Activated T-cell treated with anti-CD3 and anti-CD28 coated beads, Interleukin-2, amount 50 U/mL, for 72 hours (primary cell): ENCODE measurements at regions not wholly inside any gene's neighbourhood (a gene's known extent, or its start where the extent isn't known, plus 50 kb on each side); places are given as distances from the start of the nearest gene placed in this dataset.

ENCODE experiments used
- ATAC-seq, 2 donors: fragments of 150-1000 bp; cut with Tn5 transposase; replicated peaks in 1 of 2; 2 replicates each; pipeline ENCODE4 v1.10.0; 2021; ENCODE audit warnings: moderate library complexity in 2 of 2, mild to moderate bottlenecking in 1 of 2
- DNase-seq, 2 donors: peaks; one replicate each; pipeline ENCODE4 v3.0.0; 2021 to 2022; ENCODE audit warnings: mixed read lengths in 1 of 2
- H3K27ac Mint-ChIP-seq: one replicate; pipeline ENCODE4 v1.8.0; 2022; ENCODE audit warnings: mild to moderate bottlenecking, moderate library complexity, mixed read lengths
- H3K27me3 Mint-ChIP-seq: one replicate; pipeline ENCODE4 v1.8.0; 2022; ENCODE audit warnings: low read depth, mixed read lengths
- H3K36me3 Mint-ChIP-seq, 2 donors: one replicate each; pipeline ENCODE4 v1.8.0; 2022; ENCODE audit warnings: mixed read lengths in 2 of 2, mild to moderate bottlenecking in 1 of 2; ENCODE audit not compliant: insufficient read depth in 2 of 2
- H3K4me1 Mint-ChIP-seq: one replicate; pipeline ENCODE4 v1.8.0; 2022; ENCODE audit warnings: low read depth, mixed read lengths
- H3K4me3 Mint-ChIP-seq, 2 donors: one replicate each; pipeline ENCODE4 v1.8.0; 2022; ENCODE audit warnings: mild to moderate bottlenecking in 2 of 2, mixed read lengths in 2 of 2, moderate library complexity in 2 of 2
- H3K9me3 Mint-ChIP-seq, 2 donors: one replicate each; pipeline ENCODE4 v1.8.0; 2022; ENCODE audit warnings: mixed read lengths in 2 of 2

- no peak overlapping the region for H3K27ac Mint-ChIP-seq
- H3K4me1 Mint-ChIP-seq, result no peaks in the 10 kb centered on the region
- H3K9me3 Mint-ChIP-seq, result peaks cover 0 to 2% of the 10 kb centered on the region in 2 donors
- no peak for ATAC-seq
- H3K36me3 Mint-ChIP-seq, result peaks cover 0 to 3% of the 10 kb centered on the region in 2 donors
- H3K27me3 Mint-ChIP-seq, result peaks cover 9% of the 10 kb centered on the region
- no peak for DNase-seq
- H3K4me3 Mint-ChIP-seq, result no peak overlapping the region
Observed at GRCh38 chr14:31963587-31963986, 113.5 kb upstream of the ARHGAP5 start.

GRCh38 chr14:31964490-31964889 lies 112.6 kb upstream of the ARHGAP5 start:
- ATAC-seq, result no peak
- no peaks in the 10 kb centered on the region for H3K4me1 Mint-ChIP-seq
- peaks cover 0 to 2% of the 10 kb centered on the region in 2 donors for H3K9me3 Mint-ChIP-seq
- no peak overlapping the region for H3K4me3 Mint-ChIP-seq
- DNase-seq, result no peak
- peaks cover 9% of the 10 kb centered on the region for H3K27me3 Mint-ChIP-seq
- no peak overlapping the region for H3K27ac Mint-ChIP-seq
- H3K36me3 Mint-ChIP-seq, result peaks cover 0 to 3% of the 10 kb centered on the region in 2 donors

GRCh38 chr14:31965071-31965734 lies 111.9 kb upstream of the ARHGAP5 start:
- Mint-ChIP-seq H3K4me3 (no peak overlapping the region), H3K27ac (no peak overlapping the region), H3K9me3 (peaks cover 0 to 2% of the 10 kb centered on the region in 2 donors), H3K36me3 (peaks cover 0 to under 1% of the 10 kb centered on the region in 2 donors), H3K27me3 (peaks cover 9% of the 10 kb centered on the region), H3K4me1 (no peaks in the 10 kb centered on the region)
- DNase-seq, result no peak
- no peak for ATAC-seq

GRCh38 chr14:31965735-31966598 lies 111.1 kb upstream of the ARHGAP5 start:
- DNase-seq (no peak), ATAC-seq (no peak)
- Mint-ChIP-seq H3K27me3 (peaks cover 5% of the 10 kb centered on the region), H3K4me1 (no peaks in the 10 kb centered on the region), H3K36me3 (no peaks in the 10 kb centered on the region), H3K4me3 (no peak overlapping the region), H3K9me3 (no peaks in the 10 kb centered on the region), H3K27ac (no peak overlapping the region)

GRCh38 chr14:31966896-31967668 lies 110.0 kb upstream of the ARHGAP5 start:
- no peaks in the 10 kb centered on the region for H3K4me1 Mint-ChIP-seq
- no peak for ATAC-seq
- no peak overlapping the region for H3K27ac Mint-ChIP-seq
- no peak overlapping the region for H3K4me3 Mint-ChIP-seq
- no peaks in the 10 kb centered on the region for H3K36me3 Mint-ChIP-seq
- peaks cover 5% of the 10 kb centered on the region for H3K27me3 Mint-ChIP-seq
- no peak for DNase-seq
- no peaks in the 10 kb centered on the region for H3K9me3 Mint-ChIP-seq

- Mint-ChIP-seq H3K4me1 (no peaks in the 10 kb centered on the region), H3K4me3 (no peak overlapping the region), H3K9me3 (no peaks in the 10 kb centered on the region), H3K27ac (no peak overlapping the region), H3K27me3 (no peaks in the 10 kb centered on the region), H3K36me3 (no peaks in the 10 kb centered on the region)
- ATAC-seq, result no peak
- DNase-seq, result no peak
Observed at GRCh38 chr14:31967669-31967975, 109.5 kb upstream of the ARHGAP5 start.

- no peaks in the 10 kb centered on the region for H3K36me3 Mint-ChIP-seq
- H3K4me3 Mint-ChIP-seq, result no peak overlapping the region
- no peaks in the 10 kb centered on the region for H3K4me1 Mint-ChIP-seq
- H3K27me3 Mint-ChIP-seq, result no peaks in the 10 kb centered on the region
- H3K27ac Mint-ChIP-seq, result no peak overlapping the region
- DNase-seq (no peak), ATAC-seq (no peak)
- no peaks in the 10 kb centered on the region for H3K9me3 Mint-ChIP-seq
Observed at GRCh38 chr14:31968107-31968810, 108.8 kb upstream of the ARHGAP5 start.

- ATAC-seq (no peak), DNase-seq (no peak)
- H3K36me3 Mint-ChIP-seq, result no peaks in the 10 kb centered on the region
- no peaks in the 10 kb centered on the region for H3K4me1 Mint-ChIP-seq
- H3K4me3 Mint-ChIP-seq, result no peak overlapping the region
- no peak overlapping the region for H3K27ac Mint-ChIP-seq
- H3K9me3 Mint-ChIP-seq, result no peaks in the 10 kb centered on the region
- no peaks in the 10 kb centered on the region for H3K27me3 Mint-ChIP-seq
Observed at GRCh38 chr14:31968956-31969698, 108.0 kb upstream of the ARHGAP5 start.

GRCh38 chr14:31969699-31970240 lies 107.3 kb upstream of the ARHGAP5 start:
- Mint-ChIP-seq H3K4me1 (no peaks in the 10 kb centered on the region), H3K9me3 (no peaks in the 10 kb centered on the region), H3K36me3 (no peaks in the 10 kb centered on the region), H3K27ac (no peak overlapping the region), H3K27me3 (no peaks in the 10 kb centered on the region), H3K4me3 (no peak overlapping the region)
- DNase-seq (no peak), ATAC-seq (no peak)

GRCh38 chr14:31970744-31971143 lies 106.4 kb upstream of the ARHGAP5 start:
- ATAC-seq (no peak), DNase-seq (no peak)
- Mint-ChIP-seq H3K27ac (no peak overlapping the region), H3K4me3 (no peak overlapping the region), H3K36me3 (no peaks in the 10 kb centered on the region), H3K4me1 (no peaks in the 10 kb centered on the region), H3K27me3 (no peaks in the 10 kb centered on the region), H3K9me3 (no peaks in the 10 kb centered on the region)

- no peak overlapping the region for H3K27ac Mint-ChIP-seq
- H3K4me3 Mint-ChIP-seq, result no peak overlapping the region
- H3K9me3 Mint-ChIP-seq, result no peaks in the 10 kb centered on the region
- DNase-seq (no peak), ATAC-seq (no peak)
- H3K27me3 Mint-ChIP-seq, result no peaks in the 10 kb centered on the region
- H3K36me3 Mint-ChIP-seq, result no peaks in the 10 kb centered on the region
- no peaks in the 10 kb centered on the region for H3K4me1 Mint-ChIP-seq
Observed at GRCh38 chr14:31971612-31972011, 105.5 kb upstream of the ARHGAP5 start.

GRCh38 chr14:31977001-31977556 lies 100.0 kb upstream of the ARHGAP5 start:
- Mint-ChIP-seq H3K4me3 (no peak overlapping the region), H3K9me3 (peaks cover 1 to 2% of the 10 kb centered on the region in 2 donors), H3K4me1 (no peaks in the 10 kb centered on the region), H3K27me3 (no peaks in the 10 kb centered on the region), H3K36me3 (no peaks in the 10 kb centered on the region), H3K27ac (no peak overlapping the region)
- no peak for ATAC-seq
- no peak for DNase-seq
